ENCODE measurements at regions not wholly inside any gene's neighbourhood (a gene's known extent, or its start where the extent isn't known, plus 50 kb on each side); places are given as distances from the start of the nearest gene placed in this dataset.

- no peak for TF ChIP-seq POLR2AphosphoS5 (IDR thresholded peaks at IDR 0.05; ENCODE audit: low read depth, low read length)
- TF ChIP-seq REST (IDR thresholded peaks at IDR 0.05; ENCODE audit: insufficient read depth in 1 of 2, low read depth in 2 of 2, low read length in 2 of 2), result no peak
- TF ChIP-seq SIN3A (IDR thresholded peaks at IDR 0.05; ENCODE audit: borderline replicate concordance, insufficient read depth, low read length), result no peak
- no peak for TF ChIP-seq TAF1 (IDR thresholded peaks at IDR 0.05; ENCODE audit: borderline replicate concordance, insufficient read depth, low read length)
- no peak for TF ChIP-seq FOXP2 (optimal IDR thresholded peaks at IDR 0.05; ENCODE audit: borderline replicate concordance, extremely low read depth, extremely low read length, insufficient read depth)
Observed at GRCh38 chr15:50857763-50858162, 50.7 kb upstream of the AP4E1 start.
